GM18861 (cell line): ENCODE measurements at regions not wholly inside any gene's neighbourhood (a gene's known extent, or its start where the extent isn't known, plus 50 kb on each side); places are given as distances from the start of the nearest gene placed in this dataset.

Source experiments
- ATAC-seq: cut with Tn5 transposase; IDR thresholded peaks from one replicate; pipeline ENCODE4 v1.9.1; 2021; ENCODE audit not compliant: unreplicated experiment

GRCh38 chr14:101506926-101507835 lies 54.1 kb upstream of the DIO3 start:
- no peak for ATAC-seq

GRCh38 chr14:101507836-101508150 lies 53.5 kb upstream of the DIO3 start:
- ATAC-seq = no peak

GRCh38 chr14:101508196-101508947 lies 52.9 kb upstream of the DIO3 start:
- no peak for ATAC-seq

- ATAC-seq = no peak
Measured at GRCh38 chr14:101508948-101509729, 52.2 kb upstream of the DIO3 start.

GRCh38 chr14:101509730-101510371 lies 51.4 kb upstream of the DIO3 start:
- ATAC-seq = no peak

GRCh38 chr14:101511199-101511598 lies 50.1 kb upstream of the DIO3 start:
- no peak for ATAC-seq
